Common myeloid progenitor, CD34-positive (primary cell): ENCODE measurements at regions not wholly inside any gene's neighbourhood (a gene's known extent, or its start where the extent isn't known, plus 50 kb on each side); places are given as distances from the start of the nearest gene placed in this dataset.
"Not testable (repeated sequence)": the region's sequence is repeated elsewhere in the genome, so short reads cannot be mapped to it uniquely, and the experiment has no call there.

Source experiments
- CTCF ChIA-PET: fragments of 350-600 bp; sonication (Branson Sonifier 250); formaldehyde crosslinking; loops from one replicate; lab custom pipeline; 2021; ENCODE audit warnings: antibody characterized with exemption; lab: Charles Lee
- POLR2A ChIA-PET: fragments of 350-600 bp; sonication (Branson Sonifier 250); formaldehyde crosslinking; loops from one replicate; lab custom pipeline; 2021; ENCODE audit warnings: antibody characterized with exemption; lab: Charles Lee
- DNase-seq, 3 donors: peaks; one replicate each; pipeline versions ENCODE4 v3.0.0 to v3.0.0-alpha.2; 2013
- H3K27ac ChIP-seq, 2 experiments: 1 replicate in 1 of 2; 2 replicates in 1 of 2; pipeline ENCODE4 v1.7.0; 2013; ENCODE audit warnings: inconsistent platforms in 2 of 2, low read length in 2 of 2, mild to moderate bottlenecking in 2 of 2, low read depth in 1 of 2, moderate library complexity in 1 of 2; ENCODE audit not compliant: severe bottlenecking in 2 of 2, insufficient read depth in 1 of 2, poor library complexity in 1 of 2
- H3K27me3 ChIP-seq, 5 experiments: replicated peaks in 2 of 5; 1 replicate in 3 of 5; 2 replicates in 2 of 5; pipeline versions ENCODE4 v1.6.1 to v1.7.0; 2013; ENCODE audit warnings: low read length in 4 of 5, mild to moderate bottlenecking in 2 of 5, moderate library complexity in 2 of 5, inconsistent platforms in 1 of 5; ENCODE audit not compliant: insufficient read depth in 5 of 5, control insufficient read depth in 4 of 5
- H3K36me3 ChIP-seq, 4 experiments: 1 replicate in 2 of 4; 2 replicates in 2 of 4; pipeline versions ENCODE4 v1.6.1 to v1.7.0; 2013; ENCODE audit warnings: low read length in 3 of 4, control low read depth in 1 of 4, mild to moderate bottlenecking in 1 of 4; ENCODE audit not compliant: control insufficient read depth in 4 of 4, insufficient read depth in 4 of 4
- H3K4me1 ChIP-seq, 4 experiments: 1 replicate in 3 of 4; 2 replicates in 1 of 4; pipeline versions ENCODE4 v1.6.1 to v1.7.1; 2013; ENCODE audit warnings: low read length in 3 of 4, mild to moderate bottlenecking in 3 of 4, control low read depth in 1 of 4, inconsistent platforms in 1 of 4, moderate library complexity in 1 of 4; ENCODE audit not compliant: control insufficient read depth in 4 of 4, insufficient read depth in 4 of 4; ENCODE audit errors: control extremely low read depth in 1 of 4
- H3K4me3 ChIP-seq, 7 experiments: 1 replicate in 4 of 7; 2 replicates in 3 of 7; pipeline versions ENCODE4 v1.5.1 to v1.7.0; 2013; ENCODE audit warnings: mild to moderate bottlenecking in 7 of 7, low read length in 6 of 7, moderate library complexity in 6 of 7, inconsistent platforms in 2 of 7, low read depth in 2 of 7, control low read depth in 1 of 7; ENCODE audit not compliant: insufficient read depth in 4 of 7, control insufficient read depth in 1 of 7; ENCODE audit errors: extremely low read depth in 1 of 7
- H3K9me3 ChIP-seq, 5 experiments: 1 replicate in 4 of 5; 2 replicates in 1 of 5; pipeline versions ENCODE4 v1.6.1 to v1.7.1; 2013; ENCODE audit warnings: low read length in 4 of 5, mild to moderate bottlenecking in 2 of 5, inconsistent platforms in 1 of 5, low read depth in 1 of 5, moderate library complexity in 1 of 5; ENCODE audit not compliant: control insufficient read depth in 4 of 5, insufficient read depth in 2 of 5; ENCODE audit errors: control extremely low read depth in 1 of 5
- WGBS: methylation state at CpG from one replicate; pipeline ENCODE4 v1.1.5; 2013; ENCODE audit not compliant: insufficient coverage; 5-methylcytosine and 5-hydroxymethylcytosine counted together

DNA sequence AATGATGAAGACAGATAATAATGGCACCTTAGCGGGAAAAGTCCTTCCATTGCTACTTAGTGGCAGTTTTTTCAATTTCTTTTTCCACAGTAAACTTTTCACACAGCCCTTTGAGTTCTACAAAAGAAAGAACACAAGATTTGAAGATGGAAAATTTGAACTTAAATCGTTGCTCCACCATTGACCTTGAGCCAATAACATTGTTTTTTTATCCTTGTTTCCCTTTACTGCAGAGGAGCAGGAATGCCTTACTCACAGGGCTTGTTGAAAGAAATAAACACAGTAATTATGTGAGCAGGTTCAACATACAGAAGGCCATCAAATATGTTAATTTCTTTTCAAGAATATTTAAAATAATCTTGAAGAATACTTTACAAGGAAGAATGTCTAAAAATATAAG is 181.5 kb upstream of the KRR1 start:
- H3K4me1 ChIP-seq, result no peaks in the 10 kb centered on the region
- WGBS, result no CpG with 5 or more reads among the region's 2 CpGs
- H3K4me3 ChIP-seq, result no peak overlapping the region
- no peak overlapping the region for H3K27ac ChIP-seq
- no peak for DNase-seq
- H3K36me3 ChIP-seq, result no peaks in the 10 kb centered on the region
- POLR2A ChIA-PET, result no interaction called here
- no peaks in the 10 kb centered on the region for H3K9me3 ChIP-seq
- CTCF ChIA-PET, result no interaction called here
- H3K27me3 ChIP-seq, result peaks cover 0 to 2% (median 0%) of the 10 kb centered on the region in 5 experiments

DNA sequence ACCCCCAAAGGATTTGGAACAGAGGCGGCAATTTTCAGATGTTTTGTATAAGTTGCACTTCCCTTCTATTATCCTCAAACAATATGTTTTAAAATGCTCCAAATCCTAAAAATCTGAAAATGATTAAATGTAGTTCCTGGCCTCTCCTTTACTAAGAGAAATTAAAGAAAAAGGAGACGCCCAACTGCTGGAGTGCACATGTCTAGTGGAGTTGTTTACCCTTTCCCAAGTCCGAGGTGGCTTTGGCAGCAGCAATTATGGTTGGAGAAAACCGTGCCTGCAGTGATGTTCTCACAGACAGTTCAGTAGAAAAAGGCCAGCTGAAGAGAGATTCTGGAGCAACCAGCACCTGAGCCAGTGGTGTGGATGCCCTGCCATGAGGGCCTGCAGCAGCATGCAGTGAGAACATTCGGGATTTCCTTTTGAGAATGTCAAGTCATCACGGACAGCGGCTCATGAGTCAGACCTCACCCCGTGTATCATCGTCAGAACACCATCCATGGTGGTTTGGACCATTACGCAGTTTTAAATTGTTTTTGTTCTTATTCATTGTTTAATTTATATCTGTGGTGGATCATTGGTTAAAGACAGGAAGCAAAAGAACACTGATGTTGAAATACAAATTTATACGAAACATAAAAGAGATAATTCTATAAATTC is 179.0 kb upstream of the KRR1 start:
- whole genome bisulfite sequencing, result 100% methylated on average over 4 of the region's 11 CpGs
- Histone ChIP-seq H3K9me3 (peaks cover 0 to 3% (median 0%) of the 10 kb centered on the region in 5 experiments), H3K4me3 (no peak overlapping the region), H3K27ac (no peak overlapping the region), H3K4me1 (no peaks in the 10 kb centered on the region), H3K27me3 (peaks cover 0 to 4% (median 0%) of the 10 kb centered on the region in 5 experiments), H3K36me3 (no peaks in the 10 kb centered on the region)
- ChIA-PET CTCF (no interaction called here), POLR2A (no interaction called here)
- no peak for DNase-seq

DNA sequence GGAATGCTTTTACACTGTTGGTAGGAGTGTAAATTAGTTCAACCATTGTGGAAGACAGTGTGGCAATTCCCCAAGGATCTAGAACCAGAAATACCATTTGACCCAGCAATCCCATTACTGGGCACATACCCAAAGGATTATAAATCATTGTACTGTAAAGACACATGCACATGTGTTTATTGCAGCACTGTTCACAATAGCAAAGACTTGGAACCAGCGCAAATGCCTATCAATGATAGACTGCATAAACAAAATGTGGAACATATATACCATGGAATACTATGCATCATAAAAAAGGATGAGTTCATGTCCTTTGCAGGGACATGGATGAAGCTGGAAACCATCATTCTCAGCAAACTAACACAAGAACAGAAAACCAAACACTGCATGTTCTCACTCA is 174.8 kb upstream of the KRR1 start:
- WGBS, result no CpG with 5 or more reads among the region's 1 CpG
- H3K27me3 ChIP-seq, H3K4me1 ChIP-seq, DNase-seq, H3K9me3 ChIP-seq, H3K36me3 ChIP-seq, POLR2A ChIA-PET, CTCF ChIA-PET, H3K27ac ChIP-seq, H3K4me3 ChIP-seq: not testable (repeated sequence)

DNA sequence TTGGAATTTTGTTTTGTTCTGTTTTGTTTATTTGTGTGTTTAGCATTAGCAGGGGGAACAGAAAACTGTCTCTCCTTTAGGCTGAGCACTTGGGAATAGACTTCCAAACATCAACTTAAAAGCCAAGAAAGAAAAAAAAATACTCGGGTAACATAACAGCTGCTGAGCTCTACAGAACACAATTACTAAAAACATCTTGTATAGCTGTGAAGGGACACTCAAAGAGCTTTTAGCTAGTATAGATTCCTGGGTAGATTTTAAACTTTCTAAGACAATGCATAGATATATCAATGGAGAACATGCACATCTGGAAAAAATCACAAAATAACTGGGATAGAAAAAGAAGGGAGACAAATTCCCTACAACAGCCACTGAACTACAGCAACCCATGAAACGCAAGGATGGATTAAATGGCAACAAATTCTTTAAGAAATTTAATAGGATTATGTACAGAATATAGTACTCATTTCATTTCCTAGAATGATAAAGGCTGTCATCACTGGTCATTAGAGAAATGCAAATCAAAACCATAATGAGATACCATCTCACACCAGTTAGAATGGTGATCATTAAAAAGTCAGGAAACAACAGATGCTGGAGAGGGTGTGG is 174.3 kb upstream of the KRR1 start:
- CTCF ChIA-PET, result no interaction called here
- H3K9me3 ChIP-seq, result peaks cover 0 to 3% (median 0%) of the 10 kb centered on the region in 5 experiments
- peaks cover 0 to 4% (median 0%) of the 10 kb centered on the region in 5 experiments for H3K27me3 ChIP-seq
- POLR2A ChIA-PET, result no interaction called here
- DNase-seq, result no peak
- no peaks in the 10 kb centered on the region for H3K36me3 ChIP-seq
- H3K4me3 ChIP-seq, result no peak overlapping the region
- no peak overlapping the region for H3K27ac ChIP-seq
- no peaks in the 10 kb centered on the region for H3K4me1 ChIP-seq
- WGBS, result no CpG with 5 or more reads among the region's 2 CpGs

DNA sequence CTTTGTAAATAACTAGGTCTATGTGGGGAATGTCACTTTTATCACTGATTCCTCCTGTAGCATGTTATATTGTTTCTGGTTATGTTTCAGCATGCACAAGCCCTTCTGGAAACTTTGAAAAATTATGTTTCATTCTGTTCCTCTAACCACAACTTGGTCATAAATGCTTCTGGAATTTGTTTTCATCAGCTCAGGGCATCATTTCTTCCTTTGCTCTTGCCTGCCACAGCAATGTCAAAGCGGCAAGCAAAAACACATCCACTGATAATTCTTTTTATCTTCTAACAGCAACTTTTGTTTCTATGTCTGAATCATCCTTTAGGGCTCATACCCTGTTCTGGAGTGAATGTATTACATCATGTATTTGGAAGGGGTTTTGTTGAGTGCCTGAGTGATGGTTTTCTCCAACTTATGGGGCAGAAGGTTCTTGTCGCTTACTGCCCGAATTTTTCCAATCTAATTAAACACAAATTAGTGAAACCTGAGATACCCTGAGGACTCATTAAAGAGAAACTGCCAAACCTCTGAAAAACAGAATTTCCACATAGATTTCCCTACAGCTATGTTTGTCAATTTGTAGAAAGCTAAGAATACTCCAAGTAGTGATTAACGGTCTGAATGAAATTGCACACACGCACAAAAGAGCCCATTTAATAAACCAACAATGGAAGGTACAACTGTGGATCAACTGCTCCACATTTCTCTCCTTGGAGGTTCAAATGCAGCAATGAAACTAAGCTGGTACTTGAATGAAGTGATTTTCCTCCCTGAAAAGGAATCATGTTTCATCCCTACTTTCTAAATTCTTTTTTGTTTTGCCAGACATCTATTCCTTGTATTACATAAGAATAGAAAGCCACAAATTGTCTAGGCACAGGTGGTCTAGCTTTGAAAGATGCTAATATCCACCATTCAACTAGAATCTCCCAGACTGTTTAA is 173.5 kb upstream of the KRR1 start:
- Histone ChIP-seq H3K27ac (no peak overlapping the region), H3K4me1 (no peaks in the 10 kb centered on the region), H3K27me3 (peaks cover 0 to 2% (median 0%) of the 10 kb centered on the region in 5 experiments), H3K36me3 (no peaks in the 10 kb centered on the region), H3K4me3 (no peak overlapping the region), H3K9me3 (peaks cover 0 to 3% (median 0%) of the 10 kb centered on the region in 5 experiments)
- ChIA-PET CTCF (no interaction called here), POLR2A (no interaction called here)
- no peak for DNase-seq
- WGBS, result 100% methylated on average over 1 of the region's 5 CpGs

DNA sequence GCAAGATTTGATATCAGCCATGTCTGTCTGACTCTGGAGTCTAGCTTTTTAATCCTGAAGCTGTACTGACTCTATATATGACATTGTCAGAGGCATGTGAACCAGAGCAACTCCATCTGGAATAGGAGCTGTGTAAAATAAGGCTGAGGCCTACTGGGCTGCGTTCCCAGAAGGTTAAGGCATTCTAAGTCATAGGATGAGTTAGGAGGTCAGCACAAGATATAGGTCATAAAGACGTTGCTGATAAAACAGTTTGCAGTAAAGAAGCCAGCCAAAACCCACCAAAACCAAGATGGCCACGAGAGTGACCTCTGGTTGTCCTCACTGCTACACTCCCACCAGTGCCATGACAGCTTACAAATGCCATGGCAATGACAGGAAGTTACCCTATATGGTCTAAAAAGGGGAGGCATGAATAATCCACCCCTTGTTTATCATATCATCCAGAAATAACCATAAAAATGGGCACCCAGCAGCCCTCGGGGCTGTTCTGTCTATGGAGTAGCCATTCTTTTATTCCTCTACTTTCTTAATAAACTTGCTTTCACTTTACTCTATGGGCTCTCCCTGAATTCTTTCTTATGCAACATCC is 172.7 kb upstream of the KRR1 start:
- H3K4me1 ChIP-seq, H3K36me3 ChIP-seq, DNase-seq, CTCF ChIA-PET, H3K27me3 ChIP-seq, H3K27ac ChIP-seq, POLR2A ChIA-PET, H3K9me3 ChIP-seq, H3K4me3 ChIP-seq: not testable (repeated sequence)
- WGBS, result 100% methylated on average over 3 of the region's 4 CpGs
